Body of pancreas (tissue), 4 donors: ENCODE measurements at regions not wholly inside any gene's neighbourhood (a gene's known extent, or its start where the extent isn't known, plus 50 kb on each side); places are given as distances from the start of the nearest gene placed in this dataset.

Experiments
- ATAC-seq: fragments of 150-250 bp; one replicate; pipeline ENCODE4 v1.9.1; 2016
- DNase-seq, 4 donors: peaks; one replicate each; pipeline ENCODE4 v3.0.0-alpha.2; 2019
- H3K27ac ChIP-seq, 4 donors: fragments of 200-600 bp; sonication (generic); 1 replicate in 3 of 4; 2 replicates in 1 of 4; pipeline versions ENCODE4 v1.5.1 to v1.6.1; 2016 to 2019; ENCODE audit warnings: mild to moderate bottlenecking in 1 of 4, mixed read lengths in 1 of 4, moderate library complexity in 1 of 4
- H3K27me3 ChIP-seq, 2 donors: fragments of 200-600 bp; sonication (generic); one replicate each; pipeline ENCODE4 v1.6.0; 2016; ENCODE audit warnings: mild to moderate bottlenecking in 1 of 2
- H3K36me3 ChIP-seq, 2 donors: fragments of 200-600 bp; sonication (generic); replicated peaks in 1 of 2; 2 replicates each; pipeline ENCODE4 v1.5.1; 2016; ENCODE audit warnings: low read depth in 2 of 2; ENCODE audit not compliant: insufficient read depth in 1 of 2
- H3K4me1 ChIP-seq: fragments of 200-600 bp; sonication (generic); one replicate; pipeline ENCODE4 v1.6.0; 2016
- H3K4me3 ChIP-seq, 2 donors: fragments of 200-600 bp; sonication (generic); 1 replicate in 1 of 2; 2 replicates in 1 of 2; pipeline ENCODE4 v1.5.1; 2016 to 2019
- H3K9me3 ChIP-seq, 3 donors: fragments of 200-600 bp; sonication (generic); 1 replicate in 2 of 3; 2 replicates in 1 of 3; pipeline ENCODE4 v1.5.1; 2016
- CTCF ChIP-seq, 7 experiments: fragments of 450-650 bp in 4 of 7; fragments of 200-600 bp in 3 of 7; sonication (generic) in 3 of 7; IDR thresholded peaks; one replicate each; pipeline ENCODE4 v1.5.1; 2016 to 2019; ENCODE audit warnings: antibody characterized with exemption in 7 of 7
- POLR2A ChIP-seq, 3 donors: fragments of 450-650 bp; IDR thresholded peaks; one replicate each; pipeline ENCODE4 v1.6.1; 2016; ENCODE audit warnings: antibody characterized with exemption in 3 of 3, mild to moderate bottlenecking in 2 of 3
- WGBS, 2 donors: methylation state at CpG; one replicate each; pipeline ENCODE4 v1.1.5; 2017; 5-methylcytosine and 5-hydroxymethylcytosine counted together
- intact Hi-C: fragments of 100-400 bp; cut with DNase I; formaldehyde crosslinking; loops from one replicate; pipeline ENCODE4 v1.15.1; 2023

- no peak for TF ChIP-seq CTCF (IDR thresholded peaks at IDR 0.05)
- TF ChIP-seq POLR2A (IDR thresholded peaks at IDR 0.05) = no peak
- no peak for DNase-seq
- H3K9me3 ChIP-seq = no peaks in the 10 kb centered on the region
- H3K27me3 ChIP-seq = no peaks in the 10 kb centered on the region
- no peaks in the 10 kb centered on the region for H3K36me3 ChIP-seq
- no peaks in the 10 kb centered on the region for H3K4me1 ChIP-seq
- H3K27ac ChIP-seq = no peak overlapping the region
- intact Hi-C loops = no loop called here
- 48 to 58% methylated on average over 4 of the region's 4 CpGs for WGBS, 2 donors
- ATAC-seq = no peak
- H3K4me3 ChIP-seq = no peak overlapping the region
Measured at GRCh38 chr12:108016022-108016564, 113.0 kb upstream of the WSCD2 start.

GRCh38 chr12:108017472-108018057 lies 111.5 kb upstream of the WSCD2 start:
- ATAC-seq (no peak), DNase-seq (no peak)
- H3K9me3 ChIP-seq = no peaks in the 10 kb centered on the region
- H3K4me3 ChIP-seq = no peak overlapping the region
- no peak overlapping the region for H3K27ac ChIP-seq
- TF ChIP-seq POLR2A (IDR thresholded peaks at IDR 0.05) (no peak), CTCF (IDR thresholded peaks at IDR 0.05) (no peak)
- H3K4me1 ChIP-seq = no peaks in the 10 kb centered on the region
- intact Hi-C loops = no loop called here
- WGBS, 2 donors = 64 to 75% methylated on average over 3 of the region's 3 CpGs
- H3K27me3 ChIP-seq = no peaks in the 10 kb centered on the region
- H3K36me3 ChIP-seq = no peaks in the 10 kb centered on the region

GRCh38 chr12:108019862-108020261 lies 109.2 kb upstream of the WSCD2 start:
- ATAC-seq (no peak), DNase-seq (no peak)
- H3K36me3 ChIP-seq = no peaks in the 10 kb centered on the region
- no peak for TF ChIP-seq CTCF (IDR thresholded peaks at IDR 0.05)
- no peak for TF ChIP-seq POLR2A (IDR thresholded peaks at IDR 0.05)
- 41 to 48% methylated on average over 2 of the region's 2 CpGs for WGBS, 2 donors
- no peaks in the 10 kb centered on the region for H3K4me1 ChIP-seq
- intact Hi-C loops = no loop called here
- no peaks in the 10 kb centered on the region for H3K27me3 ChIP-seq
- H3K9me3 ChIP-seq = no peaks in the 10 kb centered on the region
- no peak overlapping the region for H3K4me3 ChIP-seq
- H3K27ac ChIP-seq = no peak overlapping the region

GRCh38 chr12:108021141-108021540 lies 107.9 kb upstream of the WSCD2 start:
- intact Hi-C loops = no loop called here
- no peaks in the 10 kb centered on the region for H3K27me3 ChIP-seq
- no peaks in the 10 kb centered on the region for H3K9me3 ChIP-seq
- ATAC-seq (no peak), DNase-seq (no peak)
- H3K4me3 ChIP-seq = no peak overlapping the region
- 29 to 38% methylated on average over 1 of the region's 1 CpG for WGBS, 2 donors
- H3K4me1 ChIP-seq = no peaks in the 10 kb centered on the region
- no peaks in the 10 kb centered on the region for H3K36me3 ChIP-seq
- TF ChIP-seq POLR2A (IDR thresholded peaks at IDR 0.05) (no peak), CTCF (IDR thresholded peaks at IDR 0.05) (no peak)
- no peak overlapping the region for H3K27ac ChIP-seq

GRCh38 chr12:108021949-108022522 lies 107.1 kb upstream of the WSCD2 start:
- ATAC-seq (no peak), DNase-seq (no peak)
- H3K36me3 ChIP-seq = no peaks in the 10 kb centered on the region
- 53 to 58% methylated on average over 2 of the region's 2 CpGs for WGBS, 2 donors
- H3K4me3 ChIP-seq = no peak overlapping the region
- no peaks in the 10 kb centered on the region for H3K27me3 ChIP-seq
- no peaks in the 10 kb centered on the region for H3K4me1 ChIP-seq
- intact Hi-C loops = no loop called here
- no peaks in the 10 kb centered on the region for H3K9me3 ChIP-seq
- no peak for TF ChIP-seq CTCF (IDR thresholded peaks at IDR 0.05)
- TF ChIP-seq POLR2A (IDR thresholded peaks at IDR 0.05) = no peak
- no peak overlapping the region for H3K27ac ChIP-seq
